PC-9 (cell line): ENCODE measurements at regions not wholly inside any gene's neighbourhood (a gene's known extent, or its start where the extent isn't known, plus 50 kb on each side); places are given as distances from the start of the nearest gene placed in this dataset.

Experiments used
- BruUV-seq: library from RNA; stranded (reverse); fragments of 400-500 nt; replicated peaks from 2 replicates; lab custom pipeline; 2021; lab: Mats Ljungman, UMichigan
- CTCF ChIA-PET: fragments of 300-600 bp; sonication (Branson Sonifier 250); formaldehyde crosslinking; loops from one replicate; lab custom pipeline; 2022; ENCODE audit warnings: antibody characterized with exemption; lab: Charles Lee
- POLR2A ChIA-PET: fragments of 300-600 bp; sonication (Branson Sonifier 250); formaldehyde crosslinking; loops from one replicate; lab custom pipeline; 2022; ENCODE audit warnings: antibody characterized with exemption; ENCODE audit not compliant: unreplicated experiment; lab: Charles Lee
- DNase-seq, 2 experiments: peaks; one replicate each; pipeline versions ENCODE4 v3.0.0 to v3.0.0-alpha.2; 2015 to 2022; ENCODE audit warnings: mixed read lengths in 1 of 2
- H2AFZ ChIP-seq: fragments of 200-600 bp; sonication (generic); 2 replicates; pipeline ENCODE4 v1.8.1; 2017; ENCODE audit warnings: antibody characterized with exemption
- H3F3A ChIP-seq: fragments of 200-600 bp; sonication (generic); 2 replicates; pipeline ENCODE4 v1.8.1; 2017; ENCODE audit warnings: antibody characterized with exemption, mild to moderate bottlenecking, low read depth; ENCODE audit not compliant: insufficient read depth
- H3K27ac ChIP-seq: fragments of 200-600 bp; sonication (generic); 2 replicates; pipeline ENCODE4 v1.6.1; 2016; ENCODE audit warnings: mixed run types
- H3K27me3 ChIP-seq: fragments of 200-600 bp; sonication (generic); 2 replicates; pipeline ENCODE4 v1.6.1; 2016; ENCODE audit warnings: low read depth, mixed run types; ENCODE audit not compliant: insufficient read depth
- H3K36me3 ChIP-seq: fragments of 200-600 bp; sonication (generic); 2 replicates; pipeline ENCODE4 v1.6.1; 2016; ENCODE audit warnings: low read depth, mixed run types
- H3K4me1 ChIP-seq: fragments of 200-600 bp; sonication (generic); replicated peaks from 2 replicates; pipeline ENCODE4 v1.6.1; 2016; ENCODE audit warnings: mixed run types; ENCODE audit not compliant: insufficient read depth
- H3K4me2 ChIP-seq: fragments of 200-600 bp; sonication (generic); 2 replicates; pipeline ENCODE4 v1.6.1; 2017; ENCODE audit warnings: mixed run types
- H3K4me3 ChIP-seq: fragments of 200-600 bp; sonication (generic); 2 replicates; pipeline ENCODE4 v1.6.1; 2016; ENCODE audit warnings: mixed run types
- H3K79me2 ChIP-seq: fragments of 200-600 bp; sonication (generic); 2 replicates; pipeline ENCODE4 v1.6.1; 2017; ENCODE audit warnings: low read depth, mixed run types
- H3K9me2 ChIP-seq: fragments of 200-600 bp; sonication (generic); 2 replicates; pipeline ENCODE4 v1.8.1; 2017; ENCODE audit warnings: mild to moderate bottlenecking; ENCODE audit not compliant: insufficient read depth
- H3K9me3 ChIP-seq: fragments of 200-600 bp; sonication (generic); 2 replicates; pipeline ENCODE4 v1.8.1; 2016; ENCODE audit warnings: low read depth; ENCODE audit not compliant: insufficient read depth
- H4K20me1 ChIP-seq: fragments of 200-600 bp; sonication (generic); 2 replicates; pipeline ENCODE4 v1.8.1; 2017; ENCODE audit not compliant: insufficient read depth
- CTCF ChIP-seq: fragments of 200-600 bp; sonication (generic); conservative IDR thresholded peaks from 2 replicates; pipeline ENCODE4 v1.6.1; 2017; ENCODE audit warnings: mixed run types, antibody characterized with exemption, mild to moderate bottlenecking, moderate library complexity
- EZH2 ChIP-seq: fragments of 200-600 bp; sonication (generic); IDR thresholded peaks from 2 replicates; pipeline ENCODE4 v1.8.0; 2017; ENCODE audit warnings: antibody characterized with exemption, low read depth
- intact Hi-C: fragments of 100-400 bp; cut with micrococcal nuclease; formaldehyde crosslinking; loops from one replicate; pipeline ENCODE4 v1.10.0; 2022; ENCODE audit not compliant: unreplicated experiment

DNA sequence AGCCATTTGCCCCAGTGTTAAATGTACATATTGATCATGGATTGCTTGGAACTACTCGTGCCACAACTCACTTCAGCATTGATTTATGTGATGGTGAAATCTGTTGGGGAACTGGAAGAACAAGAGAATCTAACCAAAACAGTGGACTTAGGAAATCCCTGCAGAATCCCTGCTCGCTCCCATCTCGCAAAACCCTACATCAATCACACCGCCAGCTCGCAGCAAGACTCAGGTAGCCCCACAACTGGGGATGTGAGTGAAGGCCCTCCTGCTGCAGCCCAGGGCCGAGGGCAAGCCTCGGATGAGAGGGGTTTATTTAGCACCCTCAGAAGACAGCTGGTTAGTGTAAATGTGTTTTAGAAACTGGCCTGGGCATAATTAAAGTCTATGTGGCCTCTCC is 171.6 kb downstream of the ANAPC1 start:
- peaks cover 3% of the 10 kb centered on the region for H3K4me1 ChIP-seq
- no peak overlapping the region for H2AFZ ChIP-seq
- no peaks in the 10 kb centered on the region for H3K36me3 ChIP-seq
- BruUV-seq: no TSS peak
- no peaks in the 10 kb centered on the region for H3F3A ChIP-seq
- no peaks in the 10 kb centered on the region for H3K27me3 ChIP-seq
- no peaks in the 10 kb centered on the region for H3K9me2 ChIP-seq
- no peak overlapping the region for H3K4me2 ChIP-seq
- H3K79me2 ChIP-seq: no peaks in the 10 kb centered on the region
- no peak overlapping the region for H3K27ac ChIP-seq
- TF ChIP-seq CTCF (no peak), EZH2 (no peak)
- CTCF ChIA-PET: no interaction called here
- H4K20me1 ChIP-seq: no peaks in the 10 kb centered on the region
- H3K4me3 ChIP-seq: no peak overlapping the region
- H3K9me3 ChIP-seq: no peaks in the 10 kb centered on the region
- DNase-seq: no peak
- POLR2A ChIA-PET: no interaction called here
- intact Hi-C loops: no loop called here

DNA sequence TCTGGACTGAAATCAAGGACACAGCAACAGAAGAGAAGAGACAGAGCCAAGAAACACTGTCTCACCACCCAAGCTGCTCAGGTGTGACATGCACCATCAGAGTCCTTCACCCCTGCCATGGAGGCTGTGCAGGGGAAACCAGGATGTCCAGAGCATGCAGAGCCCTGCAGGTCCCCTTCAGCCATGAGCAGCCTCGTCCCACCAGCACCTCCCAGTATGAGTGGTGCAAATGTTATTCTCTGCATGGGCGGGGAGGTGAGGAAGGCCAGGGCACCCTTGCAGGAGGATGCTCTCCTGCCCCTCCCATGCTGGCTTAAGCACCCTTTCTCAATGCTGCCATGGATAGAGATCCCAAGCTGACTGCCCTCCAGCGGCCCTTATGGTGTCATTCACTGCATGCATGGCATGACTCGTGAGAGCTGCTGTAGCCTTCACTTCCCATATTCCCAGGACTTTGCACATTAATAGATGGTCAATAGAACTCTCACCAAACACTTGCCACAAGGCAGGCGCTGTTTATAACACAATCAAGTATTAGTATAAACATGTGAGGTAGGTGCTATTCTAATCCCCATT is 171.0 kb downstream of the ANAPC1 start:
- CTCF ChIA-PET: no interaction called here
- Histone ChIP-seq H3K4me2 (no peak overlapping the region), H3F3A (no peaks in the 10 kb centered on the region), H3K36me3 (no peaks in the 10 kb centered on the region), H2AFZ (no peak overlapping the region), H3K27ac (no peak overlapping the region), H3K9me3 (no peaks in the 10 kb centered on the region), H3K9me2 (no peaks in the 10 kb centered on the region), H3K4me1 (no peaks in the 10 kb centered on the region), H3K79me2 (no peaks in the 10 kb centered on the region), H3K4me3 (no peak overlapping the region), H3K27me3 (no peaks in the 10 kb centered on the region), H4K20me1 (no peaks in the 10 kb centered on the region)
- no TSS peak for BruUV-seq
- POLR2A ChIA-PET: no interaction called here
- no peak for TF ChIP-seq CTCF
- no peak for TF ChIP-seq EZH2
- intact Hi-C loops: no loop called here
- no peak for DNase-seq

DNA sequence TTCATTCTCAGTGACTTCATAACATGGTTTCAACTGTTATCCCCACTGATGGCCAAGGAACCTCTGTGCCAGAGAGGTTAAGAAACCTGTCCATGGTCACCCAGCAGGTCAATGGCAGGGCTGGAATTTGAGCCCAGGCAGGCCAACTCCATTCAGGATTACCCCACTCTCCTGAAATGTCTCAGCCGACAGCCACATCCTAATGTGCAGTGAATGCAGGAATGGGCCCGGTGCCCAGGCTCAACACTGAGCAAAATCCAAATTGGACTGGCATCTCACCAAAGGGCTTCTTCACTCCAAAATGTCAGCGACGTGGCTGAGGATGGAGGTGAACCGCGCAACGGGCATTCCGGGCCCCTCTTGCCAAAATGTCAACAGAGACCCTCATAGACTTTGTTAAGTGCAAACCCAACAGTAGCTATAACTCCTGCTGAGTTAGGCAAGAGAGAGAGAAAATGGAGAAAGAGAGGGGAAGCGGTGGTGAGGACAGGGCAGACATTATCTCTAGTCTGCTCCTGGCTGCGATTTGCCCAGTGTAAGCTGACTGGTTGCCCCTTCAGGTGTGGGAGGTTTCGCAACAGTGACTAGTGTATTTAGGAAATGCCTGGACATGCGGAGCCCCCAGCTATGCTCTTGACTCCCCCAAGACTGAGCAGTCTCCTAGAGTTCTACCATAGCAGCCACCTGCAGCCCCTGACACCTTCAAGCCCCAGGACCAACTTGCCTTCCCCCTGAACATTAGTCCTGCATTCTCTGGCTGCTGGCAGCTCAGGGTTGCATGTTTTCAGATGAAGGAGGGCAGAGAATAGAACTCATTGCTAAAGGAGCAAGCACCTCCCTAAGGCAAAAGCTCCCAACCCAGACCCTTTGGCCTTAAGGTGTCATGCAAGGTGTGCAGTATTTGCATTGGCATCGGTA is 167.7 kb downstream of the ANAPC1 start:
- H4K20me1 ChIP-seq: no peaks in the 10 kb centered on the region
- no peak overlapping the region for H3K4me3 ChIP-seq
- no peak for DNase-seq
- H3K36me3 ChIP-seq: no peaks in the 10 kb centered on the region
- ChIA-PET POLR2A (no interaction called here), CTCF (no interaction called here)
- no peaks in the 10 kb centered on the region for H3K9me3 ChIP-seq
- no peaks in the 10 kb centered on the region for H3K4me1 ChIP-seq
- no peaks in the 10 kb centered on the region for H3F3A ChIP-seq
- H3K27me3 ChIP-seq: no peaks in the 10 kb centered on the region
- H3K79me2 ChIP-seq: no peaks in the 10 kb centered on the region
- H3K27ac ChIP-seq: no peak overlapping the region
- intact Hi-C loops: no loop called here
- H2AFZ ChIP-seq: no peak overlapping the region
- no peak overlapping the region for H3K4me2 ChIP-seq
- TF ChIP-seq CTCF (no peak), EZH2 (no peak)
- no TSS peak for BruUV-seq
- no peaks in the 10 kb centered on the region for H3K9me2 ChIP-seq
